Memory B cell (primary cell): ENCODE measurements at regions not wholly inside any gene's neighbourhood (a gene's known extent, or its start where the extent isn't known, plus 50 kb on each side); places are given as distances from the start of the nearest gene placed in this dataset.

Experiments
- ATAC-seq: fragments of 150-1000 bp; cut with Tn5 transposase; 2 replicates; pipeline ENCODE4 v1.10.0; 2021; ENCODE audit warnings: low read depth, mild to moderate bottlenecking, moderate library complexity
- DNase-seq, 2 donors: peaks; one replicate each; pipeline ENCODE4 v3.0.0; 2022; ENCODE audit warnings: low spot score in 2 of 2
- H3K27ac Mint-ChIP-seq: one replicate; pipeline ENCODE4 v1.8.0; 2022; ENCODE audit warnings: mild to moderate bottlenecking, moderate library complexity, mixed read lengths
- H3K27me3 Mint-ChIP-seq: one replicate; pipeline ENCODE4 v1.8.0; 2022; ENCODE audit warnings: mixed read lengths
- H3K36me3 Mint-ChIP-seq: one replicate; pipeline ENCODE4 v1.8.0; 2022; ENCODE audit warnings: mild to moderate bottlenecking, mixed read lengths
- H3K4me1 Mint-ChIP-seq: one replicate; pipeline ENCODE4 v1.8.0; 2022; ENCODE audit warnings: mixed read lengths
- H3K4me3 Mint-ChIP-seq: one replicate; pipeline ENCODE4 v1.8.0; 2022; ENCODE audit warnings: mild to moderate bottlenecking, moderate library complexity, mixed read lengths
- H3K9me3 Mint-ChIP-seq: one replicate; pipeline ENCODE4 v1.8.0; 2022; ENCODE audit warnings: mixed read lengths

- ATAC-seq (no peak), DNase-seq (no peak)
- Mint-ChIP-seq H3K4me3 (no peak overlapping the region), H3K9me3 (no peaks in the 10 kb centered on the region), H3K36me3 (no peaks in the 10 kb centered on the region), H3K27me3 (no peaks in the 10 kb centered on the region), H3K4me1 (no peaks in the 10 kb centered on the region), H3K27ac (no peak overlapping the region)
These were observed 220.8 kb downstream of the RAB38 start for GRCh38 chr11:87954476-87954875.

DNA sequence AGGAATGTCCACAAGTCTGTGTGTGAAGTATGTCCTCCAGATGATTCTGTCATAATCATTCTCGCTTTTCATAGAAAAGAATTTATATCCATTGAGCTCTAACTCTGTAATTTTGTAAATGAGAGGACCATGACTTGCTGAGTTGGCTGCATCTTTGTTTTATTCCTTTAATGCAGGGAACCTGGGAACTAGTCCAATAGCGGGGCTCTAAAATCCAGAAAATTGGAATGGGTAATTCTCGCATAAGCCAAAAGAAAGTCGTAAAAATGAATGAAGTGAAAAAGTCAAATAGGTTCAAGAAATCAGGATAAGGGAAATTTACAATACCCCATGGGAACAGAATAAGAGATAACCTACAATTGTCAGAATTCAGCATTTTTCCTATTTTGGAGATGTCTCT, 232.5 kb downstream of the RAB38 start:
- Mint-ChIP-seq H3K4me1 (no peaks in the 10 kb centered on the region), H3K9me3 (peaks cover 3% of the 10 kb centered on the region), H3K27ac (no peak overlapping the region), H3K27me3 (no peaks in the 10 kb centered on the region), H3K4me3 (no peak overlapping the region), H3K36me3 (no peaks in the 10 kb centered on the region)
- DNase-seq (no peak), ATAC-seq (no peak)

GRCh38 chr11:87934182-87934581, 241.1 kb downstream of the RAB38 start:
- ATAC-seq, result no peak
- Mint-ChIP-seq H3K9me3 (peaks cover 3% of the 10 kb centered on the region), H3K4me3 (no peak overlapping the region), H3K27ac (no peak overlapping the region), H3K27me3 (no peaks in the 10 kb centered on the region), H3K36me3 (no peaks in the 10 kb centered on the region), H3K4me1 (no peaks in the 10 kb centered on the region)
- DNase-seq, result no peak

GRCh38 chr11:87926250-87926970, 248.8 kb downstream of the RAB38 start:
- H3K36me3 Mint-ChIP-seq, result no peaks in the 10 kb centered on the region
- no peaks in the 10 kb centered on the region for H3K4me1 Mint-ChIP-seq
- no peak overlapping the region for H3K27ac Mint-ChIP-seq
- no peak for ATAC-seq
- no peak overlapping the region for H3K4me3 Mint-ChIP-seq
- peaks cover 2% of the 10 kb centered on the region for H3K9me3 Mint-ChIP-seq
- DNase-seq, result no peak
- no peaks in the 10 kb centered on the region for H3K27me3 Mint-ChIP-seq

DNA sequence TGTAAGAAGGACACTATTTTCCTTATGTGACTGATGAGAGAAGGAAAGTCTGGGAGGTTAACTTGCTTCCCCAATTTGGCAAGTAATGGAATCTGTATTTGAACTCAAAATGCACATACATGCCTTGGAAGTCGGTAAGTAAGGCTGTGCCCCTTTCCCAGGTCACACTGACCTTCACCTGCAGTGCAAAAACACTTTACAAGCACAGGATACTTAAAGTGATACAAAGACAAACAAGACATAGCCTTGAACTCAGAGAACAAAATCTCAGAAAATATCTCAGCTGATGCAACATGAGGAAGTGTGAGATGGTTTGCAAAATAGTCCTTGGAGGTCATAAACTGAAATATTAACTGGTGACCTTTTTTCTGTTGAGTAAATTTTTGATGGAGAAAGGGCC, 251.1 kb downstream of the RAB38 start:
- H3K4me3 Mint-ChIP-seq, result no peak overlapping the region
- no peaks in the 10 kb centered on the region for H3K4me1 Mint-ChIP-seq
- DNase-seq, result no peak
- H3K27ac Mint-ChIP-seq, result no peak overlapping the region
- no peak for ATAC-seq
- H3K27me3 Mint-ChIP-seq, result no peaks in the 10 kb centered on the region
- H3K36me3 Mint-ChIP-seq, result no peaks in the 10 kb centered on the region
- H3K9me3 Mint-ChIP-seq, result peaks cover 5% of the 10 kb centered on the region

- H3K9me3 Mint-ChIP-seq, result peaks cover 3% of the 10 kb centered on the region
- ATAC-seq (no peak), DNase-seq (no peak)
- no peak overlapping the region for H3K27ac Mint-ChIP-seq
- H3K4me1 Mint-ChIP-seq, result no peaks in the 10 kb centered on the region
- H3K27me3 Mint-ChIP-seq, result no peaks in the 10 kb centered on the region
- no peaks in the 10 kb centered on the region for H3K36me3 Mint-ChIP-seq
- H3K4me3 Mint-ChIP-seq, result no peak overlapping the region
These were observed 258.1 kb downstream of the RAB38 start for GRCh38 chr11:87917111-87917510.

GRCh38 chr11:87909178-87909577, 266.1 kb downstream of the RAB38 start:
- Mint-ChIP-seq H3K27me3 (no peaks in the 10 kb centered on the region), H3K4me3 (no peak overlapping the region), H3K27ac (no peak overlapping the region), H3K9me3 (peaks cover 2% of the 10 kb centered on the region), H3K4me1 (no peaks in the 10 kb centered on the region), H3K36me3 (no peaks in the 10 kb centered on the region)
- DNase-seq (no peak), ATAC-seq (no peak)

DNA sequence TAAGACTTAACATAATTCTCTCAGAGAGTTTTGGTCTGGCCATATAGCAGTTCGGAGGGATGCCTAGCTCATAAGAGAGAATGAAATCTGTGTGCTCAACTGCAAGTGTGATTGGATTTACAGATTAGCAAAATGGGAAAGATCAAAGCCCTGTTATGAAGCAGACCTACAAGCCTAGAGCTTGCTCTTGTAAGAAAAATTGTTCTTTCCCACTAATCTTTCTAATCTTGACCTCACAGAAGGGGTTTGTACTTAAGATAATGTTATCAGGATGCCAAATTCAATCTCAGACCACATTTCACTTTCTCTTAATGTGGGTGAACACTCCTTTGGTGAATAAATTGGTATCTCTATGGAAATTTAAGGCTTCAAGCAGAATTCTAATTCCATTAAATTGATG, 267.2 kb downstream of the RAB38 start:
- no peaks in the 10 kb centered on the region for H3K4me1 Mint-ChIP-seq
- H3K27ac Mint-ChIP-seq, result no peak overlapping the region
- H3K9me3 Mint-ChIP-seq, result peaks cover 2% of the 10 kb centered on the region
- DNase-seq (no peak), ATAC-seq (no peak)
- H3K27me3 Mint-ChIP-seq, result no peaks in the 10 kb centered on the region
- no peaks in the 10 kb centered on the region for H3K36me3 Mint-ChIP-seq
- no peak overlapping the region for H3K4me3 Mint-ChIP-seq

DNA sequence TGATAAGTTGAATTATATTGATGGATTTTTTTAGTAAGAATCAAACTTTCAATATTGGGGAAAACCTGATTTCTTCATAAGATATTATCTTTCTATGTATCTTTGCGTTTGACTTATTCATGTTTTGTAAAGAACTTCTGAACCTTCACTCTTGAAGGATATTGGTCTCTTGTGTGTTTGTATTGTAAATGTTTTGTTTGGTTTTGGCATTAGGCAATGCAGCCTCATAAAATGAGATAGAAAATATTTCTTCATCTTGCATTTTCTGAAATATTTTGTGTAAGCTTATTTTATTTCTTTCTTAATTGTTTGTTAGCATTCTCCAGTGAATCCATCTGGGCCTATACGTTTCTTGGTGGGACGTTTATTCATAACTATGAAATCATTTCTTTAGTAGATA, 271.9 kb downstream of the RAB38 start:
- no peaks in the 10 kb centered on the region for H3K36me3 Mint-ChIP-seq
- no peak overlapping the region for H3K27ac Mint-ChIP-seq
- DNase-seq (no peak), ATAC-seq (no peak)
- no peaks in the 10 kb centered on the region for H3K4me1 Mint-ChIP-seq
- H3K9me3 Mint-ChIP-seq, result peaks cover 4% of the 10 kb centered on the region
- no peaks in the 10 kb centered on the region for H3K27me3 Mint-ChIP-seq
- no peak overlapping the region for H3K4me3 Mint-ChIP-seq

- Mint-ChIP-seq H3K4me3 (no peak overlapping the region), H3K9me3 (peaks cover 4% of the 10 kb centered on the region), H3K36me3 (no peaks in the 10 kb centered on the region), H3K27ac (no peak overlapping the region), H3K4me1 (no peaks in the 10 kb centered on the region), H3K27me3 (no peaks in the 10 kb centered on the region)
- ATAC-seq (no peak), DNase-seq (no peak)
These were observed 273.9 kb downstream of the RAB38 start for GRCh38 chr11:87901341-87901740.

DNA sequence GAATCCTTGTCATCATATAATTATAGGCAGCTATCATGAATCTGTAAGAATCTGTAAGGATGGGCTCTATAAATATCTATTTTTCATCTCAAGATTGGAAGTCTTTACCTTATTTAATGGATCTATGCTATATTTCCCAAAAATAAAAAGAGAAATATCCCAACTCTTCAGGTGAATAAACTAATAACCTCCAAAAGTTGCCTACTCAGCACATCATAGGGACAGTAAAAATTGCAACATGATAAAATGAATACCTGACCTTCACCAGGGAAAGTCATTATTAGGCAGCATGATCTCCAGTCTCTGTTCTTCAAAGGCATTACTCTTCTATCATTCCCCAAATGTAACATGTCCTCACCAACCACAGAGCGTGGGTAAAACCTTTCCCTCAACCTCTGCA, 277.3 kb downstream of the RAB38 start:
- no peak for ATAC-seq

DNA sequence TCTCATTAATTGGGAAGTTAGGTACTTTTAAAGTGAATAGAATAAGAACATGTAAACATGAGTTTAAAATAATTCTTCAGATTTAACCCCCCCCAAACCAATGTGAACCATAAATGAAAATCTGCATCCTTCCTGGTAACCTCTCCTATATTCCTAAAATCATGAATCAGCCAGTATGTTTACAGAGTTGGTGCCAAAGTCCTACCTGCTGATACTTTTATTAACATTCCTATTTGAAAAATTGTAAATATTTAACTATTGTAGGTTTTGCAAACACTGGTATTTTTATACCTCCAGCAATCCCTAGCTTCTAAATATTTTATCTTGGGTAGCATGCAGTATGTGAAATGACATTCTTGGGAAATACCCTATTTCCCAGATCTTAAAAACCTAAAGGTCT, 278.2 kb downstream of the RAB38 start:
- ATAC-seq, result no peak
- Mint-ChIP-seq H3K27ac (no peak overlapping the region), H3K27me3 (no peaks in the 10 kb centered on the region)

More for the DNA sequence above, 277.3 kb downstream of the RAB38 start:
- DNase-seq, result no peak
- H3K36me3 Mint-ChIP-seq, result no peaks in the 10 kb centered on the region
- H3K4me3 Mint-ChIP-seq, result no peak overlapping the region
- no peaks in the 10 kb centered on the region for H3K4me1 Mint-ChIP-seq
- H3K27me3 Mint-ChIP-seq, result no peaks in the 10 kb centered on the region
- H3K9me3 Mint-ChIP-seq, result peaks cover 2% of the 10 kb centered on the region
- H3K27ac Mint-ChIP-seq, result no peak overlapping the region

DNA sequence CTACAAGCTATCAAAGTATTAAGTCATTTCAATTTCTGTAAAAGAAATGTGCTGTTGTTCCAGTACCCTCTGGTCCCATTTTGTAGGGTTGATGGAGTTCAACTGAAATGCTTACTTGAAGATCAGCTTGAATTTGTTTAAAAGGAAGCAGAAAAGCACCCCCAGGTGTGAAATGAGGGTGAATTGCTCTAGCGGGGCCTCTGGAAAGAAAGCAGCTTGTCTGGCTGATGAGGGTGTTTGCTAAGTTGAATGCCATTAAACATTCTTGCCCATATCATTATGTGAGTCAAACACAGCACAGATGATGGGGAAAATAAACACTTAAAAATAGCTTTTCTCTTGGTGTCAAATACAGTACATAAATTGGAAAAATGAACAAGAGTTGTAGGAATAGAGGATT, 280.3 kb downstream of the RAB38 start:
- Mint-ChIP-seq H3K4me3 (no peak overlapping the region), H3K27ac (no peak overlapping the region), H3K4me1 (no peaks in the 10 kb centered on the region), H3K27me3 (no peaks in the 10 kb centered on the region), H3K36me3 (no peaks in the 10 kb centered on the region), H3K9me3 (no peaks in the 10 kb centered on the region)
- DNase-seq, result no peak
- ATAC-seq, result no peak

More for the DNA sequence above, 278.2 kb downstream of the RAB38 start:
- peaks cover 2% of the 10 kb centered on the region for H3K9me3 Mint-ChIP-seq
- no peak overlapping the region for H3K4me3 Mint-ChIP-seq
- H3K4me1 Mint-ChIP-seq, result no peaks in the 10 kb centered on the region
- no peaks in the 10 kb centered on the region for H3K36me3 Mint-ChIP-seq
- DNase-seq, result no peak

DNA sequence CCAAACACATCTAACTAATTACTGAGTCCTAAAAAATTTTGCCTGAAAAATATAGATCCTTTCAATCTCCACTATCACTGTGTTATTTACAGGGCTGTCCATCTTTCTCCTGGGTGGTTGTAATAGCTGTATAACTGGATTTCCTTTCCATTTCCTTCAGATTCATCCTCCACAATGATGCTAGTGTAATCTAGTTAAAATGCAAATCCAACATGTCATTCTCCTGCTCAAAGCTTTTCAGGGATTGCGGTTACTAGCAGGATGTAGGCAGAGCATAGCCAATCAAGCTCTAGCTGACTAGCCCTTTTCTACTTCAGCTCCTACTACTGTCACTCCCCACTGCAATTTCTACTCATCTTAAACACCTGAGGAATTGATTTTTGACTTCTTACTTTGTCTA, 283.0 kb downstream of the RAB38 start:
- ATAC-seq (no peak), DNase-seq (no peak)
- H3K36me3 Mint-ChIP-seq, result no peaks in the 10 kb centered on the region
- H3K27me3 Mint-ChIP-seq, result no peaks in the 10 kb centered on the region
- H3K4me3 Mint-ChIP-seq, result no peak overlapping the region
- no peaks in the 10 kb centered on the region for H3K9me3 Mint-ChIP-seq
- no peak overlapping the region for H3K27ac Mint-ChIP-seq
- no peaks in the 10 kb centered on the region for H3K4me1 Mint-ChIP-seq

GRCh38 chr11:87889126-87889525, 286.1 kb downstream of the RAB38 start:
- no peak overlapping the region for H3K4me3 Mint-ChIP-seq

More at GRCh38 chr11:87889126-87889525, 286.1 kb downstream of the RAB38 start:
- Mint-ChIP-seq H3K27me3 (no peaks in the 10 kb centered on the region), H3K9me3 (no peaks in the 10 kb centered on the region), H3K4me1 (no peaks in the 10 kb centered on the region), H3K36me3 (no peaks in the 10 kb centered on the region), H3K27ac (no peak overlapping the region)
- ATAC-seq, result no peak
- no peak for DNase-seq
